ENCODE measurements at regions not wholly inside any gene's neighbourhood (a gene's known extent, or its start where the extent isn't known, plus 50 kb on each side); places are given as distances from the start of the nearest gene placed in this dataset.

DNA sequence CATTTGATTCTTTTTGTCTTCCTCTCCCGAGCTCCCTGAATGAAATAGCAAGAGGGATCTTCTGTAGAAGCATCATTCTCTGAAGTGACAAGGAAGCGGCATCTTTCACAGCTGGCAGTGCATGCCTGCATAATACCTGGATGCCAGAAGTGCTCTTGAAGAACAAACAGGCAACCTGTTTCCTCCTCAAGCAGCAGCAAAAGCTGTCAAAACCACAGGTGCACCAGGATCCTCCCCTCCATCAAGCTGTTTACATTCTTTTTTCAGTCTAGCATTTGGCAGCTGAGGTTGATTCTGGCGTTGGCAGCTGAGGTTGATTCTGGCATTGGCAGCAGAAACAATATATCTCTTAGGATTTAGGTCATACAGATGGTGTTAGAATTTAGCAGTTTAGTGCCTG, 979.0 kb downstream of the TUSC7 start:
- FAIRE-seq: no peak
- Histone ChIP-seq H3K27ac (ENCODE audit: low read depth, low read length) (no peak overlapping the region), H4K20me1 (replicated peaks in 1 of 2; ENCODE audit: control insufficient read depth in 1 of 2, insufficient read depth in 2 of 2, low read length in 2 of 2) (no peaks in the 10 kb centered on the region), H4K91ac (replicated peaks; ENCODE audit: insufficient read length, low read length) (no peak overlapping the region), H2BK120ac (replicated peaks; ENCODE audit: low read depth, low read length) (no peak overlapping the region), H3K36me3 (ENCODE audit: control insufficient read depth in 2 of 4, insufficient read depth in 4 of 4, low read length in 3 of 4) (no peaks in the 10 kb centered on the region), H3K18ac (ENCODE audit: extremely low read depth, low read length) (no peak overlapping the region), H3K4me2 (ENCODE audit: insufficient read depth in 1 of 2, low read depth in 2 of 2, low read length in 2 of 2) (no peak overlapping the region), H3K14ac (ENCODE audit: insufficient read length) (no peak overlapping the region), H3K9ac (replicated peaks in 1 of 4; ENCODE audit: extremely low read depth in 1 of 4, low read depth in 3 of 4, low read length in 3 of 4) (no peak overlapping the region), H2BK20ac (ENCODE audit: low read length) (no peak overlapping the region), H4K5ac (ENCODE audit: insufficient read length, low read depth, low read length) (no peak overlapping the region), H3K23ac (ENCODE audit: insufficient read length) (no peak overlapping the region), H2BK5ac (ENCODE audit: low read depth, low read length) (no peak overlapping the region), H3K4me1 (replicated peaks in 1 of 4; ENCODE audit: control insufficient read depth in 3 of 4, insufficient read depth in 4 of 4, low read length in 3 of 4) (peaks cover 0 to 5% (median 0%) of the 10 kb centered on the region in 4 experiments; a peak in 2 of 7 replicates), H3K56ac (replicated peaks; ENCODE audit: insufficient read length, low read depth, low read length) (no peak overlapping the region), H3K4me3 (ENCODE audit: extremely low read depth in 1 of 4, insufficient read depth in 2 of 4, low read depth in 3 of 4, low read length in 4 of 4) (no peak overlapping the region), H2AK5ac (ENCODE audit: low read depth, low read length) (no peak overlapping the region), H3K9me3 (ENCODE audit: insufficient read depth in 2 of 2, low read depth in 1 of 2, low read length in 1 of 2) (no peaks in the 10 kb centered on the region), H3K23me2 (ENCODE audit: low read depth, low read length) (no peaks in the 10 kb centered on the region), H3K79me2 (ENCODE audit: control insufficient read depth in 1 of 2, insufficient read depth in 2 of 2, low read length in 2 of 2) (no peaks in the 10 kb centered on the region), H3K4ac (replicated peaks; ENCODE audit: insufficient read length, low read depth, low read length) (no peak overlapping the region), H4K8ac (ENCODE audit: extremely low read depth, insufficient read depth, low read length) (no peak overlapping the region), H2AFZ (ENCODE audit: low read length) (no peak overlapping the region), H3K79me1 (ENCODE audit: low read depth, low read length) (no peaks in the 10 kb centered on the region), H3K27me3 (replicated peaks in 1 of 4; ENCODE audit: control insufficient read depth in 3 of 4, extremely low read depth in 1 of 4, insufficient read depth in 3 of 4, low read length in 3 of 4) (no peaks in the 10 kb centered on the region), H2BK12ac (ENCODE audit: low read depth, low read length) (no peak overlapping the region), H2BK15ac (ENCODE audit: low read length) (no peak overlapping the region)
- POLR2A ChIA-PET (ENCODE audit: partially characterized antibody): no interaction called here
- CTCF ChIA-PET (ENCODE audit: partially characterized antibody): interaction anchor here (0.9 to 1.4 kb wide), 2 partner anchors 31 to 34 kb away, joined by 3 read pairs; no protein-coding TSS in a partner anchor
- 60% methylated on average over 3 of the region's 3 CpGs; no CpG with 5 or more reads in 1 of the 2 experiments for WGBS, 2 experiments (ENCODE audit: extremely low coverage in 1 of 2, insufficient coverage in 1 of 2, insufficient read length in 1 of 2, insufficient replicate concordance in 2 of 2, low coverage in 1 of 2, low lambda C conversion rate in 2 of 2, missing lambda C conversion rate in 1 of 2)
- DNase-seq (ENCODE audit: low read depth in 1 of 2, low spot score in 2 of 2): no peak
- TF ChIP-seq MAFK (IDR thresholded peaks at IDR 0.05; ENCODE audit: low read depth, low read length): no peak
- TF ChIP-seq RBBP5 (IDR thresholded peaks at IDR 0.05; ENCODE audit: borderline replicate concordance, low read depth, low read length): no peak
- TF ChIP-seq NANOG (IDR thresholded peaks at IDR 0.05; ENCODE audit: insufficient read depth, low read depth, low read length, poor library complexity, severe bottlenecking): no peak
- TF ChIP-seq SIX5 (IDR thresholded peaks at IDR 0.05; ENCODE audit: low read depth, low read length): no peak
- no peak for TF ChIP-seq GABPA (IDR thresholded peaks at IDR 0.05; ENCODE audit: borderline replicate concordance, insufficient read depth, low read length)
- TF ChIP-seq CBX8 (IDR thresholded peaks at IDR 0.05; ENCODE audit: borderline replicate concordance, low read depth, low read length): no peak
- TF ChIP-seq TCF12 (IDR thresholded peaks at IDR 0.05; ENCODE audit: low read depth, low read length): peak; percentile 80; the same call in 1 of the 2 replicates
- TF ChIP-seq HDAC6 (IDR thresholded peaks at IDR 0.05; ENCODE audit: low read depth, low read length): no peak
- peak in 1 of 2 experiments; percentile 75; a peak in 1 of 4 replicates for TF ChIP-seq HDAC2 (IDR thresholded peaks at IDR 0.05; ENCODE audit: borderline replicate concordance in 1 of 2, low read depth in 2 of 2, low read length in 2 of 2)
- no peak for TF ChIP-seq TAF1 (IDR thresholded peaks at IDR 0.05; ENCODE audit: low read depth, low read length)
- peak in 1 of 2 experiments; percentile 32; a peak in 1 of 3 replicates for TF ChIP-seq EP300 (IDR thresholded peaks at IDR 0.05; ENCODE audit: borderline replicate concordance in 1 of 2, low read depth in 2 of 2, low read length in 2 of 2)
- TF ChIP-seq TEAD4 (IDR thresholded peaks at IDR 0.05; ENCODE audit: low read depth, low read length): peak; percentile 89
- no peak for TF ChIP-seq KDM4A (IDR thresholded peaks at IDR 0.05; ENCODE audit: low read depth, low read length, severe bottlenecking)
- no peak for TF ChIP-seq BCL11A (IDR thresholded peaks at IDR 0.05; ENCODE audit: low read depth in 2 of 2, low read length in 2 of 2)
- no peak for TF ChIP-seq SP2 (IDR thresholded peaks at IDR 0.05; ENCODE audit: low read length)
